ENCODE measurements at regions not wholly inside any gene's neighbourhood (a gene's known extent, or its start where the extent isn't known, plus 50 kb on each side); places are given as distances from the start of the nearest gene placed in this dataset.

DNA sequence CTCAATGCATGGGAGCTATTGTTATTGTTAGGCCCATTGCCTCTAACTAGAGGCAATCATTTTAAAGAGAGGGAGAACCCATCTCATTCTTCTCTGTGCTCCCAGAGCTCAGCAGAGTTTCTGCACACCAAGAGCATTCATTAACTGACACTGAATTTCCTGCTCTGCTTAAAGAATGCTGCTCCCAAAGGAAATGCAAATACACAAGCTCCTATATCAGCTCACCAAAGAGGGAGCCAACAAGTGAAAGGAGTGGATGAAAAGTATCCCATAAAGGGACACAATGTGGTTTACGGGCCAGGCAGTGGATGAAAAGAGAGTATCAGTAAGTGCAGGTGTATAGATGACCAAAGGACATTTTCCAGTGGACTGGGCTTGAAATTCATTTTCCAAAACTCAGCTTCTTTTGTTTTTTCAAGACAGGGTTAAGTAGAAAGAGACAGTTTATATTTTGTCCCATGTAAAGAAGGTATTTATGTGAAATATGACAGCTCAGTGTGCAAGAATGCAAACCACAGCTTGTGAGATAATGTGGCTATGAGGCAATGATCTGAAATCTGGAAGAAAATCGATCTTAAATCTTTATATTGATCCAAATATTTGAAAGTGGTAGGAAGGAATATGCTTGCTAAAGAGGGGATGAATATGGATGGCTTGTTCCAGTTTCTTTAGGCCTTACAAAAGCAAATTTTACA, 207.7 kb upstream of the CAMK1G start:
- TF ChIP-seq, protein P1, sequence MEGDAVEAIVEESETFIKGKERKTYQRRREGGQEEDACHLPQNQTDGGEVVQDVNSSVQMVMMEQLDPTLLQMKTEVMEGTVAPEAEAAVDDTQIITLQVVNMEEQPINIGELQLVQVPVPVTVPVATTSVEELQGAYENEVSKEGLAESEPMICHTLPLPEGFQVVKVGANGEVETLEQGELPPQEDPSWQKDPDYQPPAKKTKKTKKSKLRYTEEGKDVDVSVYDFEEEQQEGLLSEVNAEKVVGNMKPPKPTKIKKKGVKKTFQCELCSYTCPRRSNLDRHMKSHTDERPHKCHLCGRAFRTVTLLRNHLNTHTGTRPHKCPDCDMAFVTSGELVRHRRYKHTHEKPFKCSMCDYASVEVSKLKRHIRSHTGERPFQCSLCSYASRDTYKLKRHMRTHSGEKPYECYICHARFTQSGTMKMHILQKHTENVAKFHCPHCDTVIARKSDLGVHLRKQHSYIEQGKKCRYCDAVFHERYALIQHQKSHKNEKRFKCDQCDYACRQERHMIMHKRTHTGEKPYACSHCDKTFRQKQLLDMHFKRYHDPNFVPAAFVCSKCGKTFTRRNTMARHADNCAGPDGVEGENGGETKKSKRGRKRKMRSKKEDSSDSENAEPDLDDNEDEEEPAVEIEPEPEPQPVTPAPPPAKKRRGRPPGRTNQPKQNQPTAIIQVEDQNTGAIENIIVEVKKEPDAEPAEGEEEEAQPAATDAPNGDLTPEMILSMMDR (conservative IDR thresholded peaks at IDR 0.05), result no peak
- peak overlapping the region; percentile 26 for H3K27ac ChIP-seq

DNA sequence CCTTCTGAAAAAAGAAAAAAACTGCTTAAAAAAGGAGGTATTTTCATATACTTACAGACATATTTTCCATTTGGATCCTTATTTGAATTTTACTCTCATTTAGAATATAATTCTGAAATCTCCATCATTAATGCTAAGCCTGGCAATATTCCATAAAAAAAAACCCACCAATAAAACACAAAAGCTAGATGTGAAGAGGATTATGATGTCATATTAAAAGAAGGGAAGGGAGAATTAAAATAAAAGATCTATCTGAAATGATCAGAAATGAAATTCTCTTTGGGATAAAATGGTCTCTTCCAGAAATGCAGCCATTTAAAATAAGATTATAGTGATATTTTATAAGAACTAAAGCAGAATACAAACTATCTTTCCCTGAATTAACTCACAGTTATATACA, 206.7 kb upstream of the CAMK1G start:
- TF ChIP-seq, protein P1 (conservative IDR thresholded peaks at IDR 0.05), result no peak
- H3K27ac ChIP-seq, result no peak overlapping the region

DNA sequence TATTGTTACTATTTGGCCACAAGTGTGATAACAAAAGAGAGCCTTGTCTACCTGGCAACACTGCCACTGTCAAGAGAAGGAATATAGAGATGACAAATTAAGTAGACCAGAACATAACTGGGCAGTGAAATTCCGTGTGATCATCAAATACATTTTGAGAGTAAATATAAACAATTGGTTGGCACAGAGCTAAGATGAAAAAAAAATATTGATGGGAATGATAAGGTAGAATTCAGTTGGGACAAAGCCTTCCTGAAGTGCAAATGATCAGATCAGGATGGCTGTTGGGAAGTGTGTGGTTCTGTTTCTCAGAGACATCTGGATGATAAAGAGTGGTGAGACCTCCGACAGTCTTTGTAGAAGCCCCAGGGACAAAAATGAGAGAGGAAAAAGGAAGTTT, 205.5 kb upstream of the CAMK1G start:
- H3K27ac ChIP-seq, result peak overlapping the region; percentile 70
- TF ChIP-seq, protein P1 (conservative IDR thresholded peaks at IDR 0.05), result no peak

DNA sequence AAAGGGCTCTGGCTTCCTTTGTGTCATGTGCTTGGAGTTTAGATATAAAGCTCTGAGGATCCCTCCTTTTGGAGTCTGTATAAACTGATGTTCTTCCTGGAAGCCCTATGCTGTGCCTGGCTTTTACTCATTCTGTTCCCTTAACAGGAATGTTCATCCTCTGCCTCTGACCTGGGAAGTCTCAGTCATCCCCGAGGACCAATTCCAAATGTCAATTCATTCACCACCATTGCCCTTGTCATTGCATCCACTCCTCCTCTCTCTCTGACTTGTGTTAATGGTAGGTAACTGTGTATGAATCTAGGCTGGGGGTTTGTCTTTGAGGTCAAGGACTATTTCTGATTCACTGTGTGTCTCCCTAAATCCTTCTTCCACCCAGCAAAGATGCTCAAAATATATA, 204.2 kb upstream of the CAMK1G start:
- H3K27ac ChIP-seq, result no peak overlapping the region; the same call in 1 of the 2 replicates
- TF ChIP-seq, protein P1 (conservative IDR thresholded peaks at IDR 0.05), result no peak

DNA sequence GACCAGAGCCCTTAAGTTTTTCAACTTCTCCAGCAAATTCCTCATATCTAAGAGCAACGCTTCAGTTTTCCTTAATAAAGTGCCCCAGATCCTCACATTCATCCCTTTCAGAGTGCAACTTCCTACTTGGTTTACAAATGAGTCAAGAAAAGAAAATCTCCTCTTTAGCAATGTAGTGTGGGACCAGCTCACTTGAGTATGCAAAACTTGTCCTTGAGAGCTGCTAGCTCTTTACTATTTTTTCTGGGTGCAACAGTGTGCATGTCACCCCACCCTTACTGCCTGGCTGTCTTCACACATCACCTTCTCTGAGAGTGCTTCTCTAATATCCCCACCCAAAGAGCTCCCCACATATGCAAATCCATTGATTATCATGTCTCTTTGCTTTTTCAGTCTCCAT, 203.1 kb upstream of the CAMK1G start:
- no peak overlapping the region for H3K27ac ChIP-seq
- TF ChIP-seq, protein P1 (conservative IDR thresholded peaks at IDR 0.05), result no peak

DNA sequence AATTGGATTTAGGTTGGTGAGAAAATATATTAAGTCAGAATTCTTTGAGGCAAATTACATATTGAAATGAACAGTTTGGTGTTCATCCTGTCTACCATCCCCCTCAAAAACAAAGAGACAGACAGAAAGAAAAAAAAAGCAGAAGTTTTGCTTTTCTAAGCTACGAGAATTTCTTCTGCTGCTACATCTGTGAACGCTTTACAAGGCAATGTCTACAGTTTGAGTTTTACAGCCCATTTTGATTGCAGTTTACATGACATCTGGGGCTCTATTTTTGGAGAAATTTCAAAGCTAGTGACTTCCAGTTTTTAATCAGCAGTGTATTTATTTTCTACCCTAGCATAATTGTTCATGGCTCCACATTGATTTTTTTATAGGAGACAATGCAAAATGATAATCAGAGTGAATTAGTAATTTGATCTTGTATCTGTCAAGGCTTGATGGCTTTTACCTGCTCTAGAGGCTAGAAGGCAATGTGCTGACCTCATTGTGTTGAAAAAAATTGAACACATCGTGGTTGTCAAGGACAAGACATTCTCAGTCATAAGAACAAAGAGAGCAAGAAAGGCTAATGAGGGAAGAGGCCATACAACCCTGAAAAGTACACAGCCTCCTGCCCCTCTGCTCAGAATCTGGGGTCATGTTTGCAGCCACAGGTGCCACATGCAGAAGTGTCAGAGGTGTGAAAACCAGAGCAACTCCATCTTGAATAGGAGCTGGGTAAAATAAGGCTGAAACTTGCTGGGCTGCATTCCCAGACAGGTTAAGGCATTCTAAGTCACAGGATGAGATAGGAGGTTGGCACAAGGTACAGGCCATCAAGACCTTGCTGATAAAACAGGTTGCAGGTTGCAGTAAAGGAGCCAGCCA, 201.0 kb upstream of the CAMK1G start:
- TF ChIP-seq, protein P1 (conservative IDR thresholded peaks at IDR 0.05), result no peak
- H3K27ac ChIP-seq, result no peak overlapping the region

DNA sequence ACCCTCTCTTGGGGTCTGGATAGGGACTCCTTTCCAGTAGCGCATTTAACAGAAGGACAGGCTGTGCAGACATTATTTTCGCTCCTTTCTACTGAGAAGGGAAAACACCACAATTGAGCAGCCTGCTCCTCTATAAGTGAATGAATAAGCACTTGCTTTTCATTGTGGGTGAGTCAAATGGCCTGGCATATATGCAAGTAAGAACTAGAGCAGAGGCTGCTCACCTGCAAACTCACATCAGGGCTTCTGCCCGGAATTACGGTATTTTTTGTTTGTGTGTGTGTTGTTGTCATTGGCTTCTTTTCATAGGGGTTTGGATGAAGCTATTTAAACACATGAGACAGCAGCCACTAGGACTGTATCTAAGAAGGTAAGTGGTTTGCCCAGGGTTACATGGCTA, 200.1 kb upstream of the CAMK1G start:
- H3K27ac ChIP-seq, result no peak overlapping the region
- TF ChIP-seq, protein P1 (conservative IDR thresholded peaks at IDR 0.05), result no peak
